ENCODE measurements at regions not wholly inside any gene's neighbourhood (a gene's known extent, or its start where the extent isn't known, plus 50 kb on each side); places are given as distances from the start of the nearest gene placed in this dataset.

DNA sequence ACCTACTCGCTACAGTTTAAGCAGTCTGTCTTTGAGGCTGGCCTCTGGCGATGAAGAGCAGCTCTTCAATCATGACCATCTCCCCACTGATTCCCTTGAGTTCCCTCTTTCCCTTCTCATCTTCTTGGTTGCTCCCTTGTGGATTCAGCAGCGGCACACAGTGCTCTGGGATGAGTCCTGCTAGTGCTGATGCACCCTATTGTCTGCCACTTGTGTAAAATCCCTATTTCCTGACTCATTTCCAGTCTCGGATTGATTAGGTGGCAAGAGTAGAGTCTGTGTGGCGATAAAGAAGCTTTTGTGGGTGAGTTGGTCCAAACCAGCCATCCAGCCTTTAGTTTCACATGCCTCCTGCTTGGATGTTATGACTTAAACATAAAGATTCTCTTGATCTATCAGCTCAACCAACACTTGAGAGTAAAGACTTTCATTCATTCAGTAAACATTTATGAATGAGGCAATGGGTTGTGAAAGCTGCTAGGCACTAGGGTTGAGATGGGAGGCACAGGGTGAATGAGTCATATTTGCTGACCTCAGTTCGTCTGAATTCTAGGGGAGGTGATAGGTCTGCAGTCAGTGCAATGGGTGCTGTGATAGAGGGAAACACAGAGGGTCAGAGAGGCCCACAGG lies 219.4 kb upstream of the RAG2 start:
- peaks cover 5% of the 10 kb centered on the region for H3K36me3 Mint-ChIP-seq (ENCODE audit: insufficient read depth, unreplicated experiment)
- peaks cover 4% of the 10 kb centered on the region for H3K9me3 Mint-ChIP-seq (ENCODE audit: low read depth, unreplicated experiment)
- peaks cover 31% of the 10 kb centered on the region for H3K4me1 Mint-ChIP-seq (ENCODE audit: low read depth, unreplicated experiment)
- peak; percentile 66 for DNase-seq
- peak overlapping the region; percentile 79 for H3K27ac Mint-ChIP-seq (ENCODE audit: unreplicated experiment)
- H3K4me3 Mint-ChIP-seq (ENCODE audit: low read depth, unreplicated experiment), result peak overlapping the region; percentile 45
- no peaks in the 10 kb centered on the region for H3K27me3 Mint-ChIP-seq (ENCODE audit: unreplicated experiment)
- TF ChIP-seq, protein P1, sequence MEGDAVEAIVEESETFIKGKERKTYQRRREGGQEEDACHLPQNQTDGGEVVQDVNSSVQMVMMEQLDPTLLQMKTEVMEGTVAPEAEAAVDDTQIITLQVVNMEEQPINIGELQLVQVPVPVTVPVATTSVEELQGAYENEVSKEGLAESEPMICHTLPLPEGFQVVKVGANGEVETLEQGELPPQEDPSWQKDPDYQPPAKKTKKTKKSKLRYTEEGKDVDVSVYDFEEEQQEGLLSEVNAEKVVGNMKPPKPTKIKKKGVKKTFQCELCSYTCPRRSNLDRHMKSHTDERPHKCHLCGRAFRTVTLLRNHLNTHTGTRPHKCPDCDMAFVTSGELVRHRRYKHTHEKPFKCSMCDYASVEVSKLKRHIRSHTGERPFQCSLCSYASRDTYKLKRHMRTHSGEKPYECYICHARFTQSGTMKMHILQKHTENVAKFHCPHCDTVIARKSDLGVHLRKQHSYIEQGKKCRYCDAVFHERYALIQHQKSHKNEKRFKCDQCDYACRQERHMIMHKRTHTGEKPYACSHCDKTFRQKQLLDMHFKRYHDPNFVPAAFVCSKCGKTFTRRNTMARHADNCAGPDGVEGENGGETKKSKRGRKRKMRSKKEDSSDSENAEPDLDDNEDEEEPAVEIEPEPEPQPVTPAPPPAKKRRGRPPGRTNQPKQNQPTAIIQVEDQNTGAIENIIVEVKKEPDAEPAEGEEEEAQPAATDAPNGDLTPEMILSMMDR (IDR thresholded peaks at IDR 0.05; ENCODE audit: unreplicated experiment), result no peak
- CTCF ChIA-PET, result interaction anchor here (0.8 to 2.7 kb wide), 6 partner anchors 15 to 688 kb away, joined by 3 to 17 read pairs (median 3); no protein-coding TSS in a partner anchor
- intact Hi-C loops (cut with micrococcal nuclease; ENCODE audit: unreplicated experiment), result loop anchor here (10.0 kb wide), 1 partner anchor 687 kb away; no protein-coding TSS in a partner anchor
- no TSS peak for BruUV-seq (replicated peaks)

GRCh38 chr11:36809303-36809702 lies 211.3 kb upstream of the RAG2 start:
- Mint-ChIP-seq H3K27me3 (ENCODE audit: unreplicated experiment) (no peaks in the 10 kb centered on the region), H3K36me3 (ENCODE audit: insufficient read depth, unreplicated experiment) (no peaks in the 10 kb centered on the region), H3K9me3 (ENCODE audit: low read depth, unreplicated experiment) (peaks cover 4% of the 10 kb centered on the region), H3K4me3 (ENCODE audit: low read depth, unreplicated experiment) (no peak overlapping the region), H3K27ac (ENCODE audit: unreplicated experiment) (no peak overlapping the region), H3K4me1 (ENCODE audit: low read depth, unreplicated experiment) (no peaks in the 10 kb centered on the region)
- no TSS peak for BruUV-seq (replicated peaks)
- DNase-seq, result no peak
- intact Hi-C loops (cut with micrococcal nuclease; ENCODE audit: unreplicated experiment), result loop anchor here (10.0 kb wide), 1 partner anchor 1575 kb away; no protein-coding TSS in a partner anchor
- CTCF ChIA-PET, result no interaction called here
- TF ChIP-seq, protein P1 (IDR thresholded peaks at IDR 0.05; ENCODE audit: unreplicated experiment), result no peak

DNA sequence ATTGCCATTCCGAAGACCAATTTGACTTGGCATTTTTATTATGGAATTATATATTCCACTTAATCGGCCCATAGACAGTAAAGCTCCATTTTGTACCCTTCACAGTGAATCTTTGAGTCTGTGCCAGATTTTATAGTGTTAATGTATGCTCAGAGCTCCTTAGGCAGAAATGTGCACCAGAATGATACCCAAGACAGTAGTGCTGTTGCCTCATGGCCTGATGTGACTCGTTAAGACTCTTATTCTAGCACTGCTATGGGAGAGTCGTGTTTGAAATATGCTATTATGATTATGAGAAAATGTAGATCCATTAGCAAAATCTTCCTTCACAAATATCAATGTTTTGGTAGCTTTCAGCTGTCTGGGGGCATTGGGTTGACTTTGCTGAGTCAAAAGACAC lies 209.8 kb upstream of the RAG2 start:
- H3K9me3 Mint-ChIP-seq (ENCODE audit: low read depth, unreplicated experiment), result peaks cover 4% of the 10 kb centered on the region
- DNase-seq, result no peak
- no peak overlapping the region for H3K4me3 Mint-ChIP-seq (ENCODE audit: low read depth, unreplicated experiment)
- no peaks in the 10 kb centered on the region for H3K36me3 Mint-ChIP-seq (ENCODE audit: insufficient read depth, unreplicated experiment)
- intact Hi-C loops (cut with micrococcal nuclease; ENCODE audit: unreplicated experiment), result loop anchor here (10.0 kb wide), 1 partner anchor 1573 kb away; no protein-coding TSS in a partner anchor
- TF ChIP-seq, protein P1 (IDR thresholded peaks at IDR 0.05; ENCODE audit: unreplicated experiment), result no peak
- H3K27me3 Mint-ChIP-seq (ENCODE audit: unreplicated experiment), result no peaks in the 10 kb centered on the region
- CTCF ChIA-PET, result no interaction called here
- BruUV-seq (replicated peaks), result no TSS peak
- H3K4me1 Mint-ChIP-seq (ENCODE audit: low read depth, unreplicated experiment), result no peaks in the 10 kb centered on the region
- H3K27ac Mint-ChIP-seq (ENCODE audit: unreplicated experiment), result no peak overlapping the region

DNA sequence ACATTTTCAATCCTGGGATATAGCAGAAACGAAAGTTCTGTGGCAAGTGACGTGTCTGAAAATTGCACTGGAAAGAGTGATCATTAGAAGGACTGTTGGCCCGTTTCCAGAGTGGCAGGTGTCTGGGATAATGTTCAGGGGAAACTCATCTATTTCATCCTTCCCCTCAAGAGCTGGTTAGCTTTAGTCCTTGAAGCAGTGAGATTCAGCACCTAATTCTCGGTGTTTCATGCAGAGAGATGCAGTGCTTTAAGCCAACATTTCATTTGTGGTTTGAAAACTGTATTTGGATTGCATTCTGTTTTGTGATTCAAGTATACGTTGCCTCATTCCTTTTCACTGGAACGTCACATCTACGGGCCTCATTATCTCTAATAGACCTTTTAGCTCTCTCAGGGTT lies 205.0 kb upstream of the RAG2 start:
- no peak overlapping the region for H3K4me3 Mint-ChIP-seq (ENCODE audit: low read depth, unreplicated experiment)
- H3K27ac Mint-ChIP-seq (ENCODE audit: unreplicated experiment), result no peak overlapping the region
- H3K36me3 Mint-ChIP-seq (ENCODE audit: insufficient read depth, unreplicated experiment), result no peaks in the 10 kb centered on the region
- H3K4me1 Mint-ChIP-seq (ENCODE audit: low read depth, unreplicated experiment), result peaks cover 13% of the 10 kb centered on the region
- TF ChIP-seq, protein P1 (IDR thresholded peaks at IDR 0.05; ENCODE audit: unreplicated experiment), result no peak
- intact Hi-C loops (cut with micrococcal nuclease; ENCODE audit: unreplicated experiment), result loop anchor here (10.0 kb wide), 1 partner anchor 1568 kb away; no protein-coding TSS in a partner anchor
- BruUV-seq (replicated peaks), result no TSS peak
- peaks cover 3% of the 10 kb centered on the region for H3K9me3 Mint-ChIP-seq (ENCODE audit: low read depth, unreplicated experiment)
- CTCF ChIA-PET, result interaction anchor here (0.6 to 1.1 kb wide), 2 partner anchors 14 to 95 kb away, joined by 3 read pairs; no protein-coding TSS in a partner anchor
- DNase-seq, result no peak
- no peaks in the 10 kb centered on the region for H3K27me3 Mint-ChIP-seq (ENCODE audit: unreplicated experiment)

All from Calu3 (cell line).